GM12891 (cell line): ENCODE measurements at regions not wholly inside any gene's neighbourhood (a gene's known extent, or its start where the extent isn't known, plus 50 kb on each side); places are given as distances from the start of the nearest gene placed in this dataset.

Experiments used
- DNase-seq: peaks from one replicate; pipeline ENCODE4 v3.0.0; 2011; ENCODE audit warnings: low spot score; ENCODE audit not compliant: insufficient read length
- FAIRE-seq: peaks from 2 replicates; lab custom pipeline; 2011; peaks lifted over from hg19 to GRCh38; lab: Jason Lieb, UNC
- PAX5 ChIP-seq: IDR thresholded peaks from 2 replicates; pipeline ENCODE4 v1.6.1; 2011; ENCODE audit warnings: low read length, moderate library complexity, mild to moderate bottlenecking; ENCODE audit not compliant: insufficient read depth, severe bottlenecking
- POLR2A ChIP-seq: IDR thresholded peaks from 2 replicates; pipeline ENCODE4 v1.6.1; 2011; ENCODE audit warnings: low read depth, low read length, control low read depth
- POLR2AphosphoS5 ChIP-seq: IDR thresholded peaks from 2 replicates; pipeline ENCODE4 v1.6.1; 2011; ENCODE audit warnings: low read depth, low read length, control low read depth
- POU2F2 ChIP-seq: IDR thresholded peaks from 2 replicates; pipeline ENCODE4 v1.6.1; 2011; ENCODE audit warnings: low read depth, mild to moderate bottlenecking, control low read depth, low read length, moderate library complexity
- SPI1 ChIP-seq: IDR thresholded peaks from 2 replicates; pipeline ENCODE4 v1.6.1; 2011; ENCODE audit warnings: low read depth, low read length, control low read depth
- TAF1 ChIP-seq: IDR thresholded peaks from 2 replicates; pipeline ENCODE4 v1.6.1; 2011; ENCODE audit warnings: low read depth, low read length, control low read depth

DNA sequence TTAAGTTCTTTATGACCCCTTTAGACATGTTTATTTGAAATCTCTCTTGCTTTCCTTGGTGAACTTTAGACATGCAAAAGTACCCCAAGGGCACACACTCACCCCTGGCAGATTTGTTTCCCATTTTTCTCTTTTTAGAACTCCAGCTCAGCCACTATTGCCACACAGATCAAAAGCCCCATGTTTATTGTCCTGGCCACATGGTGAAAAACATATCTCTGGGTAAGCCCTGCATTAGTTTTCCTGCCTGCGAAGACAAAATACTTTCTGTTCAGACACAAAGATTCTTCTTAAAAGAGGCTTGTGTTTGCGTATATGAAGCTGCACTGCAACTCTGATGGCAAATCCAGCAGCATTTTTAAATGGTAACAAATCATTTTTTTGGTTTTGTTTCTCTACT, 200.0 kb downstream of the POLR1F start:
- FAIRE-seq, result no peak
- DNase-seq, result no peak
- TF ChIP-seq PAX5 (no peak), POLR2A (no peak), TAF1 (no peak), SPI1 (no peak), POU2F2 (no peak), POLR2AphosphoS5 (no peak)

DNA sequence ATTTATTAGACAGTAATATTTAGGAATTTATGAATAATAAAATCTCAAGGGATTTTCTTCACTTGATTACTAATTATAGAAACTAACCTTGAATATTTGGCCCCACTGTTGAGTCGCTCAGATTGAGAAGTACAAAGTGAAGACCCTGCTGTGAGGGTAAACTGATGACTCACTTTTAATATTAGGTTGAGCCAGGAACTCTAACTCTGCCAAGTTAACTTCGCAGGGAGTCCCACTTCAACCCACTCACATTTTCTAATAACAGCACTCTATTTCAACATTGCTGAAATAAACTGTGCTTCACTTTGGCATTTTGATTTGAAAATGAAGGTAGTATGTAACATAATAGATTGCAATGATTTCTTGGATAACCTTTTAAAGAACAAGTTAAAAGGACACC, 200.7 kb downstream of the POLR1F start:
- TF ChIP-seq POLR2AphosphoS5 (no peak), POLR2A (no peak), TAF1 (no peak), POU2F2 (no peak), SPI1 (no peak), PAX5 (no peak)
- DNase-seq, result no peak
- no peak for FAIRE-seq

DNA sequence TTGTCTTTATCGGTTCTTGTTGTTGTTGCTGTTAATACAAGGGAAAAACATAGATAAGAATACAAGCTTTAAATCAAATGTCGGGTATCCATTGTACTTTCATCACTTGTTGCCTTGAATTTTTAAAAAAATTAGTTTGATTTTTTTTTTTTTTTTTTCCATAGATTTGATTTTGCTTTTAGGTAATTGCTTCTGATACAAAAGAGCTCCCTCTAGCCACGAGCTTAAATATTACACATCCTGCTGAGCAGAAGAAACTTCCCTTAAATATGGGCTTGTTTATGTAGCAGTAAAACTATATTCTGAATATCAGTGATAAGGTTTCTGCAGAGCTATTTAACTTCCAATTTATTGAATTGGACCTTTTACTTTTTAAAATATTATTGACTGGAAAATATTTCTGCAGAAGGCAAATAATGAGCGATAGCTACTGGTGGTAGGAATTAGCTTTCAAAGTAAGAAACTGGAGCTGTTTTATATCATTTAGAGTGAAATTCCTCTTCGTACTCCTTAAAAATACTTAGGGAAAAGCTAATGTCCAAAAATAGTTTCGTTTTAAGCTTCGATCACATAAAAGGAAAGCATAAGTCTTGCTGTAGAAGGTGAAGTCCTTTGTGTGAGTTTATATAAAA, 216.9 kb downstream of the POLR1F start:
- DNase-seq (no peak), FAIRE-seq (no peak)
- TF ChIP-seq PAX5 (no peak), TAF1 (no peak), POU2F2 (no peak), SPI1 (no peak), POLR2AphosphoS5 (no peak), POLR2A (no peak)

GRCh38 chr7:19491371-19491770, 217.5 kb downstream of the POLR1F start:
- DNase-seq, result no peak
- no peak for TF ChIP-seq POLR2A
- no peak for TF ChIP-seq PAX5
- no peak for TF ChIP-seq SPI1
- no peak for TF ChIP-seq POLR2AphosphoS5
- TF ChIP-seq TAF1, result no peak
- TF ChIP-seq POU2F2, result no peak
- FAIRE-seq, result no peak

DNA sequence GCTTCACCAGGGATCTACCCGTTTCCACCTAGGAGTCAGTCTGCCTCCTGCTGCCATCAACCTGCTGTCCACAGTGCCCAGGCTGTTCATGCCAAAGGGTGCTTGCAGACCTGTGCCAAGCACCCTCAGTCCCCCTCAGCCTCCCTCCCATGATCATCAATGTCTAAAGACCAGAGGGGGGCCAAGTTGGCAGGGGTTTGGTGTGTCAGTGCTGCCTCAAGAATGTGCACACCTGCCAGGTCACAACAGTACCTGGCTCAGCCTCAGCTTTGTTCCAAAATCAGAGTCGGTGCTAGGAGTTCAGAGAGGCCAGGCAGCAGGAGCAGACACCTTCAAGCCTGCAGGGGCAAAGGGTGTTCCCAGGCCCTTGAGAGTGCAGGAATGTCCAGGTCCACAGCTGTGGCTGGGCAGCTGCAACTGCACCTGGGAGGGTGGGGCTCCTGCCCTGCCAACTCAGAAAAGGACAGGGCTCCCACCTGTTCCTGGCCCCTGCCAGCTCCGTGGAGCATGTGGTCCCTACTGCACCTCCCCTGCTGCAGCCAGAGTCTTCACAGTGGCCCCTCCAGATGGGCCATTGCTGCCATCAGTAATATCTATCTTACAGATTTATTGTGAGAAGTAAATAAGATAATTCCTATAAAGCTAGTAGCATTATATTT, 219.5 kb downstream of the POLR1F start:
- DNase-seq (no peak), FAIRE-seq (no peak)
- TF ChIP-seq POLR2AphosphoS5 (no peak), POLR2A (no peak), POU2F2 (no peak), TAF1 (no peak), SPI1 (no peak), PAX5 (no peak)

DNA sequence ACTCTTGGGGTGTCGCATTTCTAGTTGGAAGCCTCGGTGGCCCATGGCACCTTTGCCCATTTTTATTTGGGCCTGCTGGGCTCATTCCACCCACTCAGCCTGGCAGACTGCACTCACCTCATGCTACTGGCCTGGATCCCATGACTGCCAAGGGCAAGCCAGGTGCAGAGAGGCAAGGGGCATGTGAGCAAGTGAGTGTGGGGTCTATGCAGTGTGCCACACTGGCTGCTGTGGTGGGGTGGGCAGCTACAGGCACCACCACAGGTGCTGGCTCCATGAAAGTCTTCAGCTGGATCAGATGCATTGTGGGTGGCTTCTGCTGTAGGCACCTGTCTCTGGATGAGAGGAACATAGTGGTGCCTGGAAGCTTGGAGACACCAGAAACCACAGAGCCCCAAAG, 220.8 kb downstream of the POLR1F start:
- no peak for TF ChIP-seq SPI1
- FAIRE-seq (no peak), DNase-seq (no peak)

DNA sequence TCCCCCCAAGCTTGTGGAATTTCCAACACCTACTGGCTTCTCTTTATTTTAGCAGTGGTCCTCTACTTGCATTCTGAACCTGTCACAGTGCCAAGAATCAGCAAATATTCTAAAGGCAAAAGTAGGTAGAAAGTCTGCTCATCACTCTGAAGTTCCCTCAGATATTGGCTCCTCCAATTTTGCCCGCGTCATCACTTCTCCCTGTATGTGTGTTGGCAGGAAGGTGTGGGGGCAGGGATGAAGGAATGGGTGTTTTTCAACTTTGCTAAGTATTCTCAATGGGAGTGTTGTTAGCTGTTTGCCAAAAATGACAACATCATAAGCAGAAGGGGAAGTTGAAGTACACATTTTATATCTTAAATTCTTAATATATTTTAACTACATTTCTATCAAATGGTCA, 226.2 kb downstream of the POLR1F start:
- DNase-seq (no peak), FAIRE-seq (no peak)
- TF ChIP-seq TAF1, result no peak
- no peak for TF ChIP-seq PAX5
- no peak for TF ChIP-seq SPI1
- no peak for TF ChIP-seq POLR2AphosphoS5
- no peak for TF ChIP-seq POU2F2
- no peak for TF ChIP-seq POLR2A

DNA sequence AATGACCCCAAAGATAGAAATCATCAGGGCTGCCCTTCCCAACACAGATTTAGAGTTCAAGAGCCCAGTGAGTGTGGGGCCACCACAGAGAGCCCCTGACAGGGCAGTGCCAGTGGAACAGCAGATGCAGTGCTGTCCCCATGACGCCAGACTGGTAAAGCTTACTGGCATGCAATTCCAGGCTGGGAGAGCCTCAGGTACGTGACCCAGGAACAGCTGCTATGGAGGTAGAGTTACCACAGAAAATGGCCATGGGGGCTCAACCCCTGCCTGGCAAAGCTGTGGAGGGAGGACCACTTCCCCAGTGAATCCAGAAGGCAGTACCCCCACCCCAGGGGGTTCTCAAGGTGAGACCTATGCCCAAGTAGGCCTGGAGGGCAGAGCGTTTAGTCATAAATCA, 228.5 kb downstream of the POLR1F start:
- FAIRE-seq (no peak), DNase-seq (no peak)
- TF ChIP-seq POLR2AphosphoS5 (no peak), POU2F2 (no peak), POLR2A (no peak), SPI1 (no peak), TAF1 (no peak), PAX5 (no peak)

- TF ChIP-seq POU2F2, result no peak
- TF ChIP-seq PAX5, result no peak
- TF ChIP-seq TAF1, result no peak
- no peak for TF ChIP-seq SPI1
- TF ChIP-seq POLR2AphosphoS5, result no peak
- no peak for TF ChIP-seq POLR2A
- no peak for DNase-seq
- FAIRE-seq, result no peak
These were observed 238.8 kb downstream of the POLR1F start for GRCh38 chr7:19470031-19470430.
